ENCODE measurements at regions not wholly inside any gene's neighbourhood (a gene's known extent, or its start where the extent isn't known, plus 50 kb on each side); places are given as distances from the start of the nearest gene placed in this dataset.
"Not testable (repeated sequence)": the region's sequence is repeated elsewhere in the genome, so short reads cannot be mapped to it uniquely, and the experiment has no call there.

GRCh38 chr2:120502761-120503160, 156.8 kb downstream of the INHBB start:
- no peak for DNase-seq

- DNase-seq: no peak
Measured at GRCh38 chr2:120503206-120503792, 157.4 kb downstream of the INHBB start.

- no peak for DNase-seq
Measured at GRCh38 chr2:120503793-120504571, 158.0 kb downstream of the INHBB start.

GRCh38 chr2:120504936-120505705, 159.2 kb downstream of the INHBB start:
- no peak for DNase-seq

GRCh38 chr2:120508567-120509041, 162.7 kb downstream of the INHBB start:
- DNase-seq: peak; percentile 31

- peak; percentile 10 for DNase-seq
Measured at GRCh38 chr2:120509213-120509815, 163.4 kb downstream of the INHBB start.

GRCh38 chr2:120509991-120510735, 164.2 kb downstream of the INHBB start:
- DNase-seq: peak; percentile 25

- DNase-seq: peak; percentile 16
Measured at GRCh38 chr2:120510751-120511395, 164.9 kb downstream of the INHBB start.

GRCh38 chr2:120511536-120511935, 165.6 kb downstream of the INHBB start:
- DNase-seq: no peak

- no peak for DNase-seq
Measured at GRCh38 chr2:120511947-120512710, 166.2 kb downstream of the INHBB start.

- DNase-seq: no peak
Measured at GRCh38 chr2:120513776-120514357, 167.9 kb downstream of the INHBB start.

- DNase-seq: no peak
Measured at GRCh38 chr2:120514521-120514920, 168.6 kb downstream of the INHBB start.

- not testable (repeated sequence) for DNase-seq
Measured at GRCh38 chr2:120515066-120515758, 169.3 kb downstream of the INHBB start.

GRCh38 chr2:120515759-120516678, 170.1 kb downstream of the INHBB start:
- DNase-seq: no peak

GRCh38 chr2:120516679-120517314, 170.9 kb downstream of the INHBB start:
- DNase-seq: no peak

GRCh38 chr2:120517751-120518469, 172.0 kb downstream of the INHBB start:
- DNase-seq: no peak

- peak; percentile 5 for DNase-seq
Measured at GRCh38 chr2:120518819-120519218, 172.9 kb downstream of the INHBB start.

- DNase-seq: peak; percentile 16
Measured at GRCh38 chr2:120519469-120519868, 173.5 kb downstream of the INHBB start.
